ENCODE measurements at regions not wholly inside any gene's neighbourhood (a gene's known extent, or its start where the extent isn't known, plus 50 kb on each side); places are given as distances from the start of the nearest gene placed in this dataset.
"Not testable (repeated sequence)": the region's sequence is repeated elsewhere in the genome, so short reads cannot be mapped to it uniquely, and the experiment has no call there.

GRCh38 chr10:61612450-61612849 is 50.3 kb upstream of the CABCOCO1 start:
- no peak for DNase-seq (ENCODE audit: low read depth in 2 of 2)

GRCh38 chr10:61612009-61612408 is 50.7 kb upstream of the CABCOCO1 start:
- no peak for DNase-seq (ENCODE audit: low read depth in 2 of 2)

- DNase-seq (ENCODE audit: low read depth in 2 of 2), result no peak
Observed at GRCh38 chr10:61609701-61610100, 53.0 kb upstream of the CABCOCO1 start.

GRCh38 chr10:61608255-61609033 is 54.3 kb upstream of the CABCOCO1 start:
- DNase-seq (ENCODE audit: low read depth in 2 of 2), result no peak

- DNase-seq (ENCODE audit: low read depth in 2 of 2), result peak; percentile 18 to 24
Observed at GRCh38 chr10:61606959-61607907, 55.5 kb upstream of the CABCOCO1 start.

GRCh38 chr10:61605221-61605620 is 57.5 kb upstream of the CABCOCO1 start:
- no peak for DNase-seq (ENCODE audit: low read depth in 2 of 2)

GRCh38 chr10:61600399-61600798 is 62.3 kb upstream of the CABCOCO1 start:
- DNase-seq (ENCODE audit: low read depth in 2 of 2), result no peak

- DNase-seq (ENCODE audit: low read depth in 2 of 2), result no peak
Observed at GRCh38 chr10:61594430-61594829, 68.3 kb upstream of the CABCOCO1 start.

GRCh38 chr10:61592581-61592980 is 70.1 kb upstream of the CABCOCO1 start:
- peak in 1 of 2 donors; percentile 5 for DNase-seq (ENCODE audit: low read depth in 2 of 2)

- peak in 1 of 2 donors; percentile 51 for DNase-seq (ENCODE audit: low read depth in 2 of 2)
Observed at GRCh38 chr10:61589547-61590243, 73.0 kb upstream of the CABCOCO1 start.

GRCh38 chr10:61588770-61589211 is 73.9 kb upstream of the CABCOCO1 start:
- DNase-seq (ENCODE audit: low read depth in 2 of 2), result peak in 1 of 2 donors; percentile 49

GRCh38 chr10:61586829-61587228 is 75.9 kb upstream of the CABCOCO1 start:
- no peak for DNase-seq (ENCODE audit: low read depth in 2 of 2)

GRCh38 chr10:61580608-61581007 is 82.1 kb upstream of the CABCOCO1 start:
- no peak for DNase-seq (ENCODE audit: low read depth in 2 of 2)

- not testable (repeated sequence) for DNase-seq (ENCODE audit: low read depth in 2 of 2)
Observed at GRCh38 chr10:61570204-61570603, 92.5 kb upstream of the CABCOCO1 start.

GRCh38 chr10:61567729-61568128 is 95.0 kb upstream of the CABCOCO1 start:
- DNase-seq (ENCODE audit: low read depth in 2 of 2), result no peak

- DNase-seq (ENCODE audit: low read depth in 2 of 2), result no peak
Observed at GRCh38 chr10:61565819-61566560, 96.7 kb upstream of the CABCOCO1 start.

GRCh38 chr10:61564444-61564843 is 98.3 kb upstream of the CABCOCO1 start:
- DNase-seq (ENCODE audit: low read depth in 2 of 2), result no peak

- no peak for DNase-seq (ENCODE audit: low read depth in 2 of 2)
Observed at GRCh38 chr10:61559615-61560014, 103.1 kb upstream of the CABCOCO1 start.

- no peak for DNase-seq (ENCODE audit: low read depth in 2 of 2)
Observed at GRCh38 chr10:61558188-61558587, 104.5 kb upstream of the CABCOCO1 start.

- DNase-seq (ENCODE audit: low read depth in 2 of 2), result no peak
Observed at GRCh38 chr10:61554925-61555324, 101.7 kb upstream of the TMEM26 start.

- DNase-seq (ENCODE audit: low read depth in 2 of 2), result no peak
Observed at GRCh38 chr10:61549861-61550260, 96.7 kb upstream of the TMEM26 start.
